ENCODE measurements at regions not wholly inside any gene's neighbourhood (a gene's known extent, or its start where the extent isn't known, plus 50 kb on each side); places are given as distances from the start of the nearest gene placed in this dataset.

DNA sequence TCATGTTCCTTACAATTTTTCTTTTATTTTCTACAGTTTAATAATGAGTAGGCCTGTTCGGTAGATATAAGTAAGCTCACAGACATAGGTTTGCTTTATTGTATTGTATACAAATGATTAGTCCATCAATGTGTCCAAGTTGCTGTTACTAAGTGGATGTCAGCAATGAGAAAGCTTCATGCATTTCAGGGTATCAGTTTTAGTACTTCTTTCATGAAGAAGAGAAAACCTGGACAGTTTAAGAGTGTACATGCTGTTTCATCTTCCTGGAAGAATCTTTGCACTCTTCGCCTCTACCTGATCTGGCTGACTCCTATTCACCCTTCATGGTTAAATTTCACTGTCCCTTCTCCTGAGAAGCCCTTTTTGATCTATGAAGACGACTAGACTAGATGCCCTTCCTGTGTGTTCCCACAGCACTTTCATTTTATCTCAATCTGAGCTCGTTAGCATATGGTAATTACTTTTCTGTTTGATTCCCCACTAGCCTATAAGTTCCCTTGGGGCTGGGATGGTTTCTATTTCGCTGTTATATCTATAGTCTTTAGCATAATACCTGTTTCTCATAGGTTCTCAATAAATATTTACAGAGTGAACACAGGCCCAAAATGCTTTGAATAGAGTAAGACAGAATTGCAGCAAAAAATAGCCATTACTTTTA is 70.7 kb downstream of the CETN3 start:
- TF ChIP-seq, protein P1, sequence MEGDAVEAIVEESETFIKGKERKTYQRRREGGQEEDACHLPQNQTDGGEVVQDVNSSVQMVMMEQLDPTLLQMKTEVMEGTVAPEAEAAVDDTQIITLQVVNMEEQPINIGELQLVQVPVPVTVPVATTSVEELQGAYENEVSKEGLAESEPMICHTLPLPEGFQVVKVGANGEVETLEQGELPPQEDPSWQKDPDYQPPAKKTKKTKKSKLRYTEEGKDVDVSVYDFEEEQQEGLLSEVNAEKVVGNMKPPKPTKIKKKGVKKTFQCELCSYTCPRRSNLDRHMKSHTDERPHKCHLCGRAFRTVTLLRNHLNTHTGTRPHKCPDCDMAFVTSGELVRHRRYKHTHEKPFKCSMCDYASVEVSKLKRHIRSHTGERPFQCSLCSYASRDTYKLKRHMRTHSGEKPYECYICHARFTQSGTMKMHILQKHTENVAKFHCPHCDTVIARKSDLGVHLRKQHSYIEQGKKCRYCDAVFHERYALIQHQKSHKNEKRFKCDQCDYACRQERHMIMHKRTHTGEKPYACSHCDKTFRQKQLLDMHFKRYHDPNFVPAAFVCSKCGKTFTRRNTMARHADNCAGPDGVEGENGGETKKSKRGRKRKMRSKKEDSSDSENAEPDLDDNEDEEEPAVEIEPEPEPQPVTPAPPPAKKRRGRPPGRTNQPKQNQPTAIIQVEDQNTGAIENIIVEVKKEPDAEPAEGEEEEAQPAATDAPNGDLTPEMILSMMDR (IDR thresholded peaks at IDR 0.05), result no peak
- no peaks in the 10 kb centered on the region for H3K27me3 ChIP-seq (ENCODE audit: control insufficient read depth, insufficient read depth, low read length)
- H3K4me3 ChIP-seq (ENCODE audit: low read depth, low read length), result no peak overlapping the region
- H3K4me1 ChIP-seq, result no peaks in the 10 kb centered on the region
- H3K9me3 ChIP-seq (ENCODE audit: control insufficient read depth, low read length), result no peaks in the 10 kb centered on the region
- no peaks in the 10 kb centered on the region for H3K36me3 ChIP-seq (ENCODE audit: control insufficient read depth, insufficient read depth, low read length)
- H3K9ac ChIP-seq, result no peak overlapping the region
- no peak overlapping the region for H3K4me2 ChIP-seq (ENCODE audit: low read length)
- no peak overlapping the region for H3K27ac ChIP-seq
- no peaks in the 10 kb centered on the region for H3K79me2 ChIP-seq
- no peak overlapping the region for H2AFZ ChIP-seq

DNA sequence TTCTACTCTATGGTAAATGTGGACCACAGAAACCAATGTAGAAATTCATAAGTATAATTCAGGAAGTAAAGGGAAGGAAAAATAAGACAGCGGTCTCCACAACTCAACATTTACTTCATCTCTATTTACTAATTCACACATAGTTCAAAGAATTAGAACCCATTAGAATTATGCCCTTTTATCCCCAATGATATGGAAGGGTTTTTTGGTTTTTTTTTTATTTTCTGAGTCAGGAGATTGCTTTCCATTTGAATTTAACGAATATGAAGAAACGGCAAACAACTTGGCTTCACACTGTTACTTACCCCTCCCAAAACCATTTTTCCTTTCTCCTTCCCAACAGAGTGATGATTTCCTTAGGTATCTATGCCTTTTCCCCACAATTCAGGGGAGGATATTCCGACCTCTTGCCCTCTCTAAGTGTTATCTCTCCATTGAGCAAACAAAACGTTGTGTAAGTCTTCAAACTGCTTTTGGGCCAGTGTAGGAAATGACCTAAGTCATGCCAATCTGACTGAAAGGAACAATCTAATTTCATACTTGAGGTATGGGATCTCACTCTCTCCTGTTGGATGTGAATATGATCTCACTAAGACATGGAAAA is 72.0 kb downstream of the CETN3 start:
- no peak overlapping the region for H3K4me3 ChIP-seq (ENCODE audit: low read depth, low read length)
- no peaks in the 10 kb centered on the region for H3K27me3 ChIP-seq (ENCODE audit: control insufficient read depth, insufficient read depth, low read length)
- no peak overlapping the region for H3K9ac ChIP-seq
- no peaks in the 10 kb centered on the region for H3K79me2 ChIP-seq
- no peak overlapping the region for H2AFZ ChIP-seq
- H3K27ac ChIP-seq, result no peak overlapping the region
- no peak overlapping the region for H3K4me2 ChIP-seq (ENCODE audit: low read length)
- H3K4me1 ChIP-seq, result no peaks in the 10 kb centered on the region
- TF ChIP-seq, protein P1 (IDR thresholded peaks at IDR 0.05), result no peak
- H3K9me3 ChIP-seq (ENCODE audit: control insufficient read depth, low read length), result no peaks in the 10 kb centered on the region
- no peaks in the 10 kb centered on the region for H3K36me3 ChIP-seq (ENCODE audit: control insufficient read depth, insufficient read depth, low read length)

DNA sequence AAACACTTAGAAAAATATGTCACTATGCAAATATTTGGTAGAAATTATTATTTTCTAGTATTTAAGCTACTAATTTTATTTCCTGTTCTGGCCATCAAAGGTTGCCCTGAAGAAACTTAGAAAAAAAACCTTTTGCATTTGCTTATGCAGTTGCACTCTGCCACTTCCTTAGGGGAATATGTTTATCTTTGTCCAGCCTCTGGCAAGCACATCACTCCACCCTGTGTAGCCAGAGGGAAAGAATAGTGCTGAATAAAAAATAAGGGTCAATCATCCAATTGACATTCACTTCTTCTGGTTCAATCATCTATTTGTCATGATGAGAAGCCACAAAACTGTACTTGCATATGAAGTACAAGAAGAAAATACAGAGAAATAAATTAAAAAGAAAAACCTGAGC is 72.8 kb downstream of the CETN3 start:
- Histone ChIP-seq H2AFZ (no peak overlapping the region), H3K4me1 (no peaks in the 10 kb centered on the region), H3K27ac (no peak overlapping the region), H3K27me3 (ENCODE audit: control insufficient read depth, insufficient read depth, low read length) (no peaks in the 10 kb centered on the region), H3K79me2 (no peaks in the 10 kb centered on the region), H3K9me3 (ENCODE audit: control insufficient read depth, low read length) (no peaks in the 10 kb centered on the region), H3K36me3 (ENCODE audit: control insufficient read depth, insufficient read depth, low read length) (no peaks in the 10 kb centered on the region), H3K4me2 (ENCODE audit: low read length) (no peak overlapping the region), H3K9ac (no peak overlapping the region), H3K4me3 (ENCODE audit: low read depth, low read length) (no peak overlapping the region)
- TF ChIP-seq, protein P1 (IDR thresholded peaks at IDR 0.05), result no peak

DNA sequence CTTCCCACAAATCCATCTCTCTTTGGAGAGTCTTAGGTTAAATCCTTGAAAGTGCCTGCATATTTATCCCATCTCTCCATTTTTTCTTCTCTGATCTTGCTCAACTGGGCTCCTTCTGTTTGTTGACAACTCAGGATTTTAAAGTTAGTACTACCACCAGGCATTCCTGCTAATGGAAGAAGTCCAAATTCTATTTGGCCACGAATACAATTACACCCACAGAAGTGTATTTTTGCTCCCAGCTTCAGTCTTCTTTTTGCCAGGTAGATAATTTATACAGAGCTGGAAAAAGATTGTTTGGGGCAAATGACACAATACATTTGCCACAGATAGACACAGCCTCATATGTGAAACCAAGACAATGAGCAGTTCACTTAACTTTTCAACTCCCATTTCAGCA is 74.8 kb downstream of the CETN3 start:
- TF ChIP-seq, protein P1 (IDR thresholded peaks at IDR 0.05), result no peak
- no peak overlapping the region for H2AFZ ChIP-seq
- no peak overlapping the region for H3K9ac ChIP-seq
- H3K4me1 ChIP-seq, result no peaks in the 10 kb centered on the region
- no peaks in the 10 kb centered on the region for H3K27me3 ChIP-seq (ENCODE audit: control insufficient read depth, insufficient read depth, low read length)
- H3K4me2 ChIP-seq (ENCODE audit: low read length), result no peak overlapping the region
- no peaks in the 10 kb centered on the region for H3K9me3 ChIP-seq (ENCODE audit: control insufficient read depth, low read length)
- no peaks in the 10 kb centered on the region for H3K36me3 ChIP-seq (ENCODE audit: control insufficient read depth, insufficient read depth, low read length)
- H3K4me3 ChIP-seq (ENCODE audit: low read depth, low read length), result no peak overlapping the region
- H3K79me2 ChIP-seq, result no peaks in the 10 kb centered on the region
- no peak overlapping the region for H3K27ac ChIP-seq

DNA sequence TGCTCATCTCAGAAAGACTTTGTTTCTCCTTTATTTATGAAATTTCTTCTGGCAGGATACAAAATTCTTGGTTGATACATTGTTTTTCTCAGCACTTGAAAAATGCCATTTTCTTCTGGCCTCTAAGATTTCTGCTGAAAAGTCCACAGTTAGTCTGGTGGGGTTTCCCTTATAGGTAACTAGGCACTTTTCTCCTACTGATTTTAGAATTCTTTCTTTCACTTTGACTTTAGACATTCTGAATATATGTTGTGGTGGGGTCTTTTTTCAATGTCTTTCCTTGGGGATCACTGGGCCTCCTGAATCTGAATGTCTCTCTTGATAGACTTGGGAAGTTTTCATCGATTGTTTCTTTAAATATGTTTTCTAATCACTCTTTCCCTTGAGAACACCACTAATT is 79.6 kb downstream of the CETN3 start:
- TF ChIP-seq, protein P1 (IDR thresholded peaks at IDR 0.05), result no peak
- Histone ChIP-seq H3K4me1 (no peaks in the 10 kb centered on the region), H2AFZ (no peak overlapping the region), H3K36me3 (ENCODE audit: control insufficient read depth, insufficient read depth, low read length) (no peaks in the 10 kb centered on the region), H3K4me3 (ENCODE audit: low read depth, low read length) (no peak overlapping the region), H3K27me3 (ENCODE audit: control insufficient read depth, insufficient read depth, low read length) (no peaks in the 10 kb centered on the region), H3K4me2 (ENCODE audit: low read length) (no peak overlapping the region), H3K27ac (no peak overlapping the region), H3K9me3 (ENCODE audit: control insufficient read depth, low read length) (no peaks in the 10 kb centered on the region), H3K9ac (no peak overlapping the region), H3K79me2 (no peaks in the 10 kb centered on the region)

Measured in parathyroid adenoma (tissue), 2 donors.